ENCODE measurements at regions not wholly inside any gene's neighbourhood (a gene's known extent, or its start where the extent isn't known, plus 50 kb on each side); places are given as distances from the start of the nearest gene placed in this dataset.

DNA sequence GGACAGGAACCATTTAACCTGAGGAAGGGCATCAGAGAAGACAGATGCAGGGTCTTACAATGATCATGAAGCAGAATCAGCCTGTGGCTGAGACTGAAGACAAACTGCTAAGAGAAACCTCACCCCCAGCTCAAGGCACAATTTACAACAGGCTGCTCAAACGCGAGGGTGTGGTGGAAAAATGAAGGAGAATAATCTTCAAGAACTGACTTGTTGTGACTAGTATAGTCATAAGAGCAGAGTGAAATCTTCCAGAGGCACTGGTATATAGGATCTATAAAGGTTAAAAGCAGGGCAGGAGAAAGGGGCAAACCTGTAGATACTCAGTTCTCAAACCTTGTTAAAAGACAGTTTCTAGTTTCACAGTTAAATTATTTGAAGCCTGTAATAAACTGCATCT, 1155.8 kb upstream of the TMEFF2 start:
- Histone ChIP-seq H2AFZ (ENCODE audit: low read depth, low read length) (0 out of 2 replicates have a peak overlapping the region, but pooled peaks have one; percentile 5), H3K9me3 (ENCODE audit: insufficient read depth, low read length) (no peaks in the 10 kb centered on the region), H4K20me1 (ENCODE audit: insufficient read depth, low read length) (no peaks in the 10 kb centered on the region), H3K27ac (ENCODE audit: low read length) (no peak overlapping the region), H3K9ac (ENCODE audit: low read length) (no peak overlapping the region), H3K4me3 (ENCODE audit: low read length) (no peak overlapping the region), H3K36me3 (replicated peaks; ENCODE audit: low read depth, low read length) (no peaks in the 10 kb centered on the region), H3K4me2 (ENCODE audit: low read length) (no peak overlapping the region), H3K27me3 (ENCODE audit: low read depth, low read length) (no peaks in the 10 kb centered on the region), H3K4me1 (ENCODE audit: low read length) (no peaks in the 10 kb centered on the region), H3K79me2 (ENCODE audit: low read length) (no peaks in the 10 kb centered on the region)
- TF ChIP-seq, protein P1, sequence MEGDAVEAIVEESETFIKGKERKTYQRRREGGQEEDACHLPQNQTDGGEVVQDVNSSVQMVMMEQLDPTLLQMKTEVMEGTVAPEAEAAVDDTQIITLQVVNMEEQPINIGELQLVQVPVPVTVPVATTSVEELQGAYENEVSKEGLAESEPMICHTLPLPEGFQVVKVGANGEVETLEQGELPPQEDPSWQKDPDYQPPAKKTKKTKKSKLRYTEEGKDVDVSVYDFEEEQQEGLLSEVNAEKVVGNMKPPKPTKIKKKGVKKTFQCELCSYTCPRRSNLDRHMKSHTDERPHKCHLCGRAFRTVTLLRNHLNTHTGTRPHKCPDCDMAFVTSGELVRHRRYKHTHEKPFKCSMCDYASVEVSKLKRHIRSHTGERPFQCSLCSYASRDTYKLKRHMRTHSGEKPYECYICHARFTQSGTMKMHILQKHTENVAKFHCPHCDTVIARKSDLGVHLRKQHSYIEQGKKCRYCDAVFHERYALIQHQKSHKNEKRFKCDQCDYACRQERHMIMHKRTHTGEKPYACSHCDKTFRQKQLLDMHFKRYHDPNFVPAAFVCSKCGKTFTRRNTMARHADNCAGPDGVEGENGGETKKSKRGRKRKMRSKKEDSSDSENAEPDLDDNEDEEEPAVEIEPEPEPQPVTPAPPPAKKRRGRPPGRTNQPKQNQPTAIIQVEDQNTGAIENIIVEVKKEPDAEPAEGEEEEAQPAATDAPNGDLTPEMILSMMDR (IDR thresholded peaks at IDR 0.05; ENCODE audit: low read depth, low read length): no peak
- no peak for TF ChIP-seq EZH2phosphoT487 (IDR thresholded peaks at IDR 0.05; ENCODE audit: low read depth)

DNA sequence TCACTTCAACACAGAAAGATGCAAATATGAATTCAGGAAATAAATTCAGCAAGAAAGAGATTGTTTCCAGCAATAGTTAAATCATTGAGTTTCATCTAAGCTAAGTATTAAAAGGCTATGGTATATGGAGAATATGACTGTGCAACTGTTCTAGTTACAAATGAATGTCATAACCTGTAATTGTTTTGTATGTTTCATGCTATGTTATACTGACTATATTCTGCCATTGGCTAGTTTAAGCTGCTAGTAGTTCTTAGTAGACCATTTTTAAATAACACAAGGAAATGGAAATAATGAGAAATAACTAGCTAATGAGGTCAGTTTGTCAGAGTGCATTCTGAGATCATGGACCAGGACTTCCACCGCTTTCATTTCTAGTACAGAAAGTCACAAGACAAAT, 1154.9 kb upstream of the TMEFF2 start:
- Histone ChIP-seq H3K79me2 (ENCODE audit: low read length) (no peaks in the 10 kb centered on the region), H4K20me1 (ENCODE audit: insufficient read depth, low read length) (no peaks in the 10 kb centered on the region), H3K36me3 (replicated peaks; ENCODE audit: low read depth, low read length) (no peaks in the 10 kb centered on the region), H3K27me3 (ENCODE audit: low read depth, low read length) (no peaks in the 10 kb centered on the region), H3K9ac (ENCODE audit: low read length) (no peak overlapping the region), H3K9me3 (ENCODE audit: insufficient read depth, low read length) (no peaks in the 10 kb centered on the region), H3K4me3 (ENCODE audit: low read length) (no peak overlapping the region), H3K27ac (ENCODE audit: low read length) (no peak overlapping the region), H3K4me1 (ENCODE audit: low read length) (no peaks in the 10 kb centered on the region), H3K4me2 (ENCODE audit: low read length) (no peak overlapping the region), H2AFZ (ENCODE audit: low read depth, low read length) (no peak overlapping the region)
- TF ChIP-seq, protein P1 (IDR thresholded peaks at IDR 0.05; ENCODE audit: low read depth, low read length): no peak
- TF ChIP-seq EZH2phosphoT487 (IDR thresholded peaks at IDR 0.05; ENCODE audit: low read depth): no peak

DNA sequence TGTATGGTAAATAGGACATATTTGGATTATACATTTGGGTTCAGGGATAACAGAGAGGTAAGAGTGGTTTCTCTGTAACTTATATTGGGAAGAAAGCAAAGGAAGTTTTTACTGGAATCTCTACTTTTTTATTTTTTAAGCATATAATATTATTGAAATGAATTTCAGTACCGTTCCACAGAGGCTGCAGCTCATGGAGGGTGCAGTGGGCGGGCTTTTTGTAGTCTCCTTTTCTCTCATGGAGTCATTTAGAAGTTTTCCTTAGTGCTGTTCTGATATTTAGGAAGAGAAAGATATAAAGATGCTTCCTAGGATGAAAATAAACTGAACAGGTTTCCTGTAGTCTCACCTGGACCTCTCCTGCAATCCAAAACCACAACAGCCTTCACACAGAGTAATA, 1153.3 kb upstream of the TMEFF2 start:
- no peaks in the 10 kb centered on the region for H3K36me3 ChIP-seq (replicated peaks; ENCODE audit: low read depth, low read length)
- H3K4me1 ChIP-seq (ENCODE audit: low read length): peaks cover 2% of the 10 kb centered on the region
- H3K27ac ChIP-seq (ENCODE audit: low read length): no peak overlapping the region
- peak overlapping the region; percentile 56; the same call in 1 of the 2 replicates for H2AFZ ChIP-seq (ENCODE audit: low read depth, low read length)
- H4K20me1 ChIP-seq (ENCODE audit: insufficient read depth, low read length): no peaks in the 10 kb centered on the region
- H3K27me3 ChIP-seq (ENCODE audit: low read depth, low read length): no peaks in the 10 kb centered on the region
- no peak overlapping the region for H3K4me3 ChIP-seq (ENCODE audit: low read length)
- no peak overlapping the region for H3K9ac ChIP-seq (ENCODE audit: low read length)
- no peaks in the 10 kb centered on the region for H3K79me2 ChIP-seq (ENCODE audit: low read length)
- no peak for TF ChIP-seq EZH2phosphoT487 (IDR thresholded peaks at IDR 0.05; ENCODE audit: low read depth)
- TF ChIP-seq, protein P1 (IDR thresholded peaks at IDR 0.05; ENCODE audit: low read depth, low read length): no peak
- H3K4me2 ChIP-seq (ENCODE audit: low read length): peak overlapping the region; percentile 24; the same call in 1 of the 2 replicates
- H3K9me3 ChIP-seq (ENCODE audit: insufficient read depth, low read length): no peaks in the 10 kb centered on the region

DNA sequence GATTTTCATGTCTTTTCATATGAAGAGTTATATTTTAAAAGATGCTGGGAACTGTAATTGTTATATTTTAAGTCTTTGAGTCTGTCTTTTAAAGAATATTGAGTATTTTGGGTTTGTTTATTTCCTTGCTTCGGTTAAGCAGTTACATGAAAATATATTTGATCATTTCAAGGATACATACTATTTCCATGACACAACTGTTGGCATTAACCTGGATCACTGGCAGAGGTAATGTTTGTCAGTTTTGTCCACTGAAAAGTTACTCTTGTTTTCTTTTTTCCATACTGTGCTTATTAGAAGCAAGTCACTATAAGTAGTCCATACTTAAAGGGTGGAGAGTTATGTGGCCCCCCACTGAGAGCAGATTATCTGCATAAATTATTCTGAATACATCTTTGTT, 1142.0 kb upstream of the TMEFF2 start:
- no peaks in the 10 kb centered on the region for H4K20me1 ChIP-seq (ENCODE audit: insufficient read depth, low read length)
- no peak overlapping the region for H2AFZ ChIP-seq (ENCODE audit: low read depth, low read length)
- no peaks in the 10 kb centered on the region for H3K79me2 ChIP-seq (ENCODE audit: low read length)
- H3K4me3 ChIP-seq (ENCODE audit: low read length): no peak overlapping the region
- H3K27ac ChIP-seq (ENCODE audit: low read length): no peak overlapping the region
- H3K36me3 ChIP-seq (replicated peaks; ENCODE audit: low read depth, low read length): no peaks in the 10 kb centered on the region
- TF ChIP-seq EZH2phosphoT487 (IDR thresholded peaks at IDR 0.05; ENCODE audit: low read depth): no peak
- TF ChIP-seq, protein P1 (IDR thresholded peaks at IDR 0.05; ENCODE audit: low read depth, low read length): no peak
- no peak overlapping the region for H3K4me2 ChIP-seq (ENCODE audit: low read length)
- H3K4me1 ChIP-seq (ENCODE audit: low read length): 0 out of 2 replicates have a peak, but pooled peaks cover under 1% of the 10 kb centered on the region
- H3K27me3 ChIP-seq (ENCODE audit: low read depth, low read length): no peaks in the 10 kb centered on the region
- no peaks in the 10 kb centered on the region for H3K9me3 ChIP-seq (ENCODE audit: insufficient read depth, low read length)
- H3K9ac ChIP-seq (ENCODE audit: low read length): no peak overlapping the region
